HG02623 (cell line): ENCODE measurements at regions not wholly inside any gene's neighbourhood (a gene's known extent, or its start where the extent isn't known, plus 50 kb on each side); places are given as distances from the start of the nearest gene placed in this dataset.

Experiments used
- ATAC-seq: cut with Tn5 transposase; IDR thresholded peaks from one replicate; pipeline ENCODE4 v1.9.1; 2021; ENCODE audit warnings: moderate library complexity; ENCODE audit not compliant: unreplicated experiment

DNA sequence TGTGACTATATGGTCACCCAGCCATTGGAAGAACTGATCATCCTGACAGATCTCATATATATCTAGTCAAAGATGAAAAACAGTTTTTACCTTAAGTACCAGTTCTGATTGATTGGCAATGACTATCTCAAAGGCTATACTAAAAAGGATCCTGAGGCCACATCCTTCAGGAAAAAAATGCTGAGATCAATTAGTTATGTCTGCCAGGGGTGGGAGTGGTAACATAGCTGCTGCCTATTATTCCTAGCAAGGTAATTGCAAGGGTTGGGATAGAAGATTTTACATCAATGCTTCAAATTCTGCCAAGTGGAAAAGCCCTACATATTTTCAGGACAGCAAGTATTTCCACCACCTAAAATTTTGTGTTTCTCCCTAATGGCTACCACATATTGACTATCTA, 114.7 kb downstream of the C1D start:
- no peak for ATAC-seq

GRCh38 chr2:67948506-67948905, 114.3 kb downstream of the C1D start:
- no peak for ATAC-seq

GRCh38 chr2:67950018-67950417, 112.8 kb downstream of the C1D start:
- no peak for ATAC-seq

DNA sequence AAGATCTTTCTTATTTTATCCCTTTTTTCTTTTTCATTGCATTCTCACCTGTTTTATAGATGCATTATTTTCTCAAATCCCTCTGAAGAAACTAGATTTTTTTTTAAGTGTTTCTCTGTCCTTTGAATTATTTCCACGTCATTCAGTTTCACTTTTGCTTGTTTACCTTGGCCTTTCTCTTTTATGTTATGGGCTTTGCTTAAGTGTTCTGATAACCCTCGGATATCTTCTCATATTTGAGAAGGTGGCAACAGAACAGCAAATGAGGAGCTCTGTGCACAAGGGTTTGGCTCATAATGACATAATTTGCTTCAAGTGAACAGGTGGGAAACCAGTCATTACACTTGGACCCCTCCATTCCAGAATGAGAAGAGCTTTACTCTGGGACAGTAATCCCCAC, 111.9 kb downstream of the C1D start:
- ATAC-seq: no peak

DNA sequence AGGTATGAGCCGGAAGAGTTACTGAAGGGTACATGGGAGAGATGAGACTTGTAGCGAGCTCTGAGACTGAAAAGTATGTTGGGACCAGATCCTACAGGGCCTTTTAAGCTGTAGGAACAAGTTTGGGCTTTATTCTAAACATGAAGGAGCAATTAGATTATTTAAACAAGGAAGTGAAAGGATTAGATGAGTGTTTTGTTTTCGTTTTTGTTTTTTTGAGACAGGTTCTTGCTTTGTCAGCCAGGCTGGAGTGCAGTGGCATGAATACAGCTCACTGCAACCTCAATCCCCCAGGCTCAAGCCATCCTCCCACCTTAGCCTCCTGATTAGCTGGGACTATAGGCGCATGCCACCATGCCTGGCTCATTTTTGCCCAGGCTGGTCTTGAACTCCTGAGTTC, 110.7 kb downstream of the C1D start:
- ATAC-seq: peak; percentile 64

DNA sequence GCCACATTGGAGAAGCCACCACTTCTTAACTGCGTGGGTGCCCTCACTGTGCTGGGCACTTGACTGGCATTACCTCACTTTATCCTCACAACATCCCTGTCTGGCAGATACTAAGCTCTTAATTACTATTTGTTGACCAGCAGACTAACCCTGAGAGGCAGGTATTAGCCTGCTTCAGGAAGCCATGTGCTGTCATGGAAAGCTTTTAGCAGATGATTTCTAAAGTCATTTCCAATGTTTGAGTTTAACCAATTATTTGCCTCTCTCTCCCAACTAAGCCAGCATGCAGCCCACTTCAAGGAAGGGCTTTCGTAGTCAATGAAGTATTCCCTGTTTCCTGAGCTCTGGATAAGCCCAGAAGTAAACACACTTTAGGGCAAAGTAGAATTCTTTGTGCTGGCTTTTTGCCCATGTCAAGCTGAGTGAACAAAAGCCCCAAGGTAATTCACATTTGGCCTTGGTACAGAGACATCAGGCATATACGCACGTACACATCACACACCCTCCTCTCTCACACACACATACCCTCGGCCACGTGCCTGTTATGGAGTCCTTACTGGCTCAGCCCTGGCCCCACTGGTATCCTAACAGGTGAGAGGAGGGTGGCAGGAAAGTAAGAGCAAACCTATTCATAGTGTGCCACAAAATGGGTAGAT, 108.6 kb downstream of the C1D start:
- ATAC-seq: no peak

DNA sequence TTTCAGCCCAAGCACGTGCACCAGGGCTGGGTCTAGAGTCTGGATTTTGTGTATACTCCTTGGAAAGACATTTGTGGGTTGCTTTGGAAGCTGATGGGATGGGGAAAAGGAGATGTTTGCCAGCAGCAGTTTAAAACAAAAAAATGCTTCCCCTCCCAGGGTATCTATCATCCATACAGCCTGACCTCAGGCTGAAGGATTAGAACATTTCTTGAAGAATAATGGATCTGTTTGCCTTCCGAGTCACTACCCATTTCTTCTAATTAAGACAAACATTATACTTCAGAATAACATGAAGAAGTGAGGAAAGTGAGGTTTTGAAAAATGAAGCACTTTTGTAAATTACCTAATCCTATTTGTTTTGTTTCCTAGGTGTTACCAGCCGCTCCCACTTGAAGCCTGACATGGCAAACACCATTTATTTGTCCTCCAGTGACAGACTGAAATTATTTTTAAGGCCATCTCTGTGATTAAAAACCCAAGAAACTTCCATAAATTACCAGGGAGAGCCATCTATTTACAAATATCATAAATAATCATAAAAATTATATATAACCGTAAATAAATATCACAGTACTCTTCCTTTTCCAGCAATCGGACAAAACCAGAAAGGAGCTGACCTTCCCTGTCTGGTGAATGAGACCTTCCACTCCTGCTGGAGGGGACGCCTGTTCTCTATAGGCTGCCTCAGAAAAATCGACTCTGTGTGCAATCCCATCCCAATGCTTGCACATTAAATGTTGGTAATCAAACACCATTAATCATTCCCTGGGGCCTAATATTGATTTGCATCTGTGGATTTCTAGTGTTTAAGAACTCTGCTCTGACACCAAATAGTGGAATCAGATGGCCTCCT, 106.8 kb downstream of the C1D start:
- no peak for ATAC-seq

DNA sequence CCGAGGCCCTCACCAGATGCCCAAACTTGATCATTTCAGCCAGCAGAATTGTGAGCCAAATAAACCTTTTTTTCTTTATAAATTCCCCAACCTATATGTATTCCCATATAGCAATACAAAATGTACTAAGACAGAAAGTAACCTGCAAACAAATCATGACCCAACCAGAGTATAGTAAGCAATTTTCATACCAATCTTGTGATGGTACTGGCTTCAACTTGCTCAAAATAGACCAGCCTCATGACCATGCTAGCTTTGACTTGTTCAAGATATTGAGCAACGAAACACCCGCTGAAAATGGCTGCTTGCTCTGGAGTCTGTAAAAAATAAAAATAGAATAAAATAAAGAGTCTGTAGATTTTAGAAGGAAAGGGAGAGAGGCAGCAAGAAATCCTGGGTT, 97.6 kb downstream of the C1D start:
- no peak for ATAC-seq

DNA sequence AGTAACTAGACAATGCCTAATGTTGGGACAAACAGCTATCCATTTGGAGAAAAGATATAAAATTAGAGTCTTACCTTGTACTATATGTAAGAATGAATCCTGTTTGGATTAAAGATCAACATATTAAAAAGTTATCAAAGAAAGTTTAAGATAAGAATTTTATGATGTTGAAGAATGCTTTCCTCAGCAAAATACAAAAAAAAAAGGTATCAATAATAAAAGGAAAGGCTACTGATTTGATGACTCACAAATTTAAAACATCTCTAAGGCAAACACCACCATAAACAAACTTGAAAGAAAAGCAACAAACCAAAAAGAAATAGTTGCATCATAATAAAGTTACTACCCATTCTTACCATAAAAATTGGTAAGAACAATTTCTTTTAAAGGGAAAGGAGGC, 92.7 kb downstream of the C1D start:
- no peak for ATAC-seq

DNA sequence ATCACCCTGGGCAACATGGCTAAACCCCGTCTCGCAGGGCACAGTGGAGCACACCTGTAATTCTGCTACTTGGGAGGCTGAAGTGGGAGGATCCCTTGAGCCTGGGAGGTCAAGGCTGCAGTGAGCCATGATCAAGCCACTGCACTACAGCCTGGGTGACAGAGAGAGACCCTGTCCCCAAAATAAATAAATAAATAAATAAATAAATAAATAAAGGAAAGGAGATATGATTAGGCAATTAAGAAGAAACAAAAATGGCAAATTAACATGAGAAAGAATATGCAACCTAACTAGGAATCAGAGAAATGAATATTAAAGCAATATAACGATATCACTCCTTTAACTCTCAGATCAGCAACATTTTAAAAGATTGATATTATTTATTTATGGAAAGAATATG, 92.3 kb downstream of the C1D start:
- no peak for ATAC-seq

DNA sequence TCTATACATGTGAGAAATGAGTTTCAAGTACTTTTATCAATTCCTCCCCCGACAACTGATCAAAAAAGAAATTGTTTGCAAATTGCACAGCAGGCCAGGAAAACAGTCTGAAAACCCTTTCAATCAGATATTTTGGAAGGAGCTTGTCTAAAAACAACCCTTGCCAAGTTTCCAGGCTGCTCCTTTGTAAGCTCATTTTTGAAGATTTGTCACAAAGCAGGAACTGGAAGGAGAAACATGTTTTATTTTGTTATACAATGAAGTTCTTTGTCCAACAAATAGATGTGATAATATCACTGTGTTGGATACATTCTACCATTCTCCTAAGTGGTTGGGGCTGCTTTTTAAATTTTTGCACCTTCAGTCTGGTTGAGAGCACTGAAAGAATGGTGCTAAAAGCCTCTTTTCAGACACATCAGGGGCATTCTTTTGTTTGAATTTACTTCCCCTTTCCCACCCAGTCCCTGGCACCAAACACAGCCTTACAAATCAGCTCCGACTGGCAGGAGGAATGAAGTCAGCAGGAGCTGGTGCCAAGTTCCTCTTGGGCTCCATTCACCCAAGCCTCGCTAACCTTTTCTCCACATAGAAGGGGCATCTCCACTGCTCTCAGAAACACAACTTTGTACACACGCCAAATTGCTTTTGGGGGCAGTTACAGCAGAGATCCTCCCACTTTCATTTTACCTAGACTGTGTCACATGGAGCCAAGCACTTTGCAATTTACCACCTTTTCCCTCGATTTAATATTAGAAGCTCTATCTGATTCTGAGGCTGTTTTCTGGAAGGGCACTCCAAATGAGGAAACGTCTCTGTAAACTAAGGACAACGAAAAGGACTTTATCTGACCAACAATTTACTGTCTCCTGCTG, 88.0 kb downstream of the C1D start:
- ATAC-seq: no peak

DNA sequence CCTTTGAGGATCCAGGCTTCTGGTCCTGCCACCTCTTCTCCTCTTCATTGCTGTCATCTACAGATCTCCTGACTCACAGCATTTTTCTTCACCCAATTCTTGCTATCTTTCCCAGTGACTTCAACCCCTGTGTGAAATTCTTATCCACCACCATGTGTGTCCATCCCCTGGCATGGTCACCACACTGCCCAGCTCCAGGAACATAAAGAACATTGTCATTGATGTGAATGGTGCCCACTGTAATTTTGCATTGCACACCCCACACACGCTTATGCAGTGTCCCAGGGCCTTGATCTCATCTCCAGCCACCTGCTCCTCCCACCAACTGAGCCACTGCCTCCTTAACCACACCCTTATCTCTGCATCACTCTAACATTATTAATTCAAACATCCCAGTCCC, 85.3 kb downstream of the C1D start:
- ATAC-seq: no peak

- ATAC-seq: no peak
Observed at GRCh38 chr2:67982956-67983355, 79.8 kb downstream of the C1D start.

DNA sequence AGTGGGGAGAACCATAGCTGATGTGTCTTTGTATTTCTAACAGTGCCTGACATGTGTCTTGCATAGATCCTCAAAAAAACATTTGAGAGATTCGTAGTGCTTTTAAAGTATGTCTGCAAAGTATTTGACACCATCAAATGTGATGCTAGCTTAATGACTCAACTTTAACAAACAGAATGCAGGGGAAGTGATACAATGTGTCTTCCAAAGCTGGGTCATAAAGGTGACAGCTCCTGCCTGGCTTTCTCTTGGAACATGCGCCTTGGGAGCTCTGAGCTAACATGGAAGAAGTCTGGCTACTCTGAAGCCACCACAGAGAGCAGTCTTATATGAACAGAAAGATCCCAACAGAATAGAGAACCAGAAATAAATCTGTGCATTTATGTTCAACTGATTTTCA, 78.2 kb downstream of the C1D start:
- no peak for ATAC-seq

- no peak for ATAC-seq
Observed at GRCh38 chr2:67985586-67985985, 77.2 kb downstream of the C1D start.

- no peak for ATAC-seq
Observed at GRCh38 chr2:67986258-67986657, 76.5 kb downstream of the C1D start.
